ENCODE measurements at regions not wholly inside any gene's neighbourhood (a gene's known extent, or its start where the extent isn't known, plus 50 kb on each side); places are given as distances from the start of the nearest gene placed in this dataset.

GRCh38 chr1:217965156-217965786 is 319.8 kb upstream of the RRP15 start:
- Histone ChIP-seq H3K79me2 (ENCODE audit: insufficient read depth, low read length) (no peaks in the 10 kb centered on the region), H3K4me3 (ENCODE audit: low read depth in 1 of 2, low read length in 2 of 2) (no peak overlapping the region), H3K4me2 (ENCODE audit: insufficient read depth, low read length) (no peak overlapping the region), H3K27ac (ENCODE audit: low read length) (no peak overlapping the region), H3K9me3 (ENCODE audit: insufficient read depth, low read length, severe bottlenecking) (peaks cover 13% of the 10 kb centered on the region), H2AFZ (ENCODE audit: low read depth, low read length) (no peak overlapping the region), H3K27me3 (ENCODE audit: insufficient read depth, low read length, poor library complexity) (no peaks in the 10 kb centered on the region), H3K4me1 (ENCODE audit: insufficient read depth, low read length) (no peaks in the 10 kb centered on the region), H3K36me3 (ENCODE audit: insufficient read depth, low read length) (no peaks in the 10 kb centered on the region), H3K9ac (ENCODE audit: low read depth, low read length) (no peak overlapping the region), H4K20me1 (ENCODE audit: insufficient read depth, low read length) (no peaks in the 10 kb centered on the region)
- no peak for DNase-seq
- TF ChIP-seq EZH2 (IDR thresholded peaks at IDR 0.05; ENCODE audit: borderline replicate concordance, low read depth, low read length, severe bottlenecking): no peak
- no peak for TF ChIP-seq CTCF (IDR thresholded peaks at IDR 0.05; ENCODE audit: borderline replicate concordance, extremely low read depth, low read length, poor library complexity, severe bottlenecking)
- no peak for ATAC-seq (ENCODE audit: insufficient read depth, low read depth)

GRCh38 chr1:217968085-217968484 is 317.0 kb upstream of the RRP15 start:
- no peak for ATAC-seq (ENCODE audit: insufficient read depth, low read depth)
- H3K27ac ChIP-seq (ENCODE audit: low read length): no peak overlapping the region
- no peak for TF ChIP-seq EZH2 (IDR thresholded peaks at IDR 0.05; ENCODE audit: borderline replicate concordance, low read depth, low read length, severe bottlenecking)
- no peak for TF ChIP-seq CTCF (IDR thresholded peaks at IDR 0.05; ENCODE audit: borderline replicate concordance, extremely low read depth, low read length, poor library complexity, severe bottlenecking)
- no peak overlapping the region for H3K9ac ChIP-seq (ENCODE audit: low read depth, low read length)
- DNase-seq: no peak
- H3K9me3 ChIP-seq (ENCODE audit: insufficient read depth, low read length, severe bottlenecking): peaks cover 13% of the 10 kb centered on the region
- H4K20me1 ChIP-seq (ENCODE audit: insufficient read depth, low read length): no peaks in the 10 kb centered on the region
- H3K79me2 ChIP-seq (ENCODE audit: insufficient read depth, low read length): no peaks in the 10 kb centered on the region
- H3K4me1 ChIP-seq (ENCODE audit: insufficient read depth, low read length): no peaks in the 10 kb centered on the region
- no peak overlapping the region for H2AFZ ChIP-seq (ENCODE audit: low read depth, low read length)
- H3K36me3 ChIP-seq (ENCODE audit: insufficient read depth, low read length): no peaks in the 10 kb centered on the region
- H3K27me3 ChIP-seq (ENCODE audit: insufficient read depth, low read length, poor library complexity): no peaks in the 10 kb centered on the region
- H3K4me2 ChIP-seq (ENCODE audit: insufficient read depth, low read length): no peak overlapping the region
- H3K4me3 ChIP-seq (ENCODE audit: low read depth in 1 of 2, low read length in 2 of 2): no peak overlapping the region

- TF ChIP-seq EZH2 (IDR thresholded peaks at IDR 0.05; ENCODE audit: borderline replicate concordance, low read depth, low read length, severe bottlenecking) (no peak), CTCF (IDR thresholded peaks at IDR 0.05; ENCODE audit: borderline replicate concordance, extremely low read depth, low read length, poor library complexity, severe bottlenecking) (no peak)
- Histone ChIP-seq H4K20me1 (ENCODE audit: insufficient read depth, low read length) (no peaks in the 10 kb centered on the region), H3K79me2 (ENCODE audit: insufficient read depth, low read length) (no peaks in the 10 kb centered on the region), H2AFZ (ENCODE audit: low read depth, low read length) (no peak overlapping the region), H3K36me3 (ENCODE audit: insufficient read depth, low read length) (no peaks in the 10 kb centered on the region), H3K27me3 (ENCODE audit: insufficient read depth, low read length, poor library complexity) (no peaks in the 10 kb centered on the region), H3K4me3 (ENCODE audit: low read depth in 1 of 2, low read length in 2 of 2) (no peak overlapping the region), H3K4me2 (ENCODE audit: insufficient read depth, low read length) (no peak overlapping the region), H3K27ac (ENCODE audit: low read length) (no peak overlapping the region), H3K4me1 (ENCODE audit: insufficient read depth, low read length) (no peaks in the 10 kb centered on the region), H3K9me3 (ENCODE audit: insufficient read depth, low read length, severe bottlenecking) (peaks cover 13% of the 10 kb centered on the region), H3K9ac (ENCODE audit: low read depth, low read length) (no peak overlapping the region)
- ATAC-seq (ENCODE audit: insufficient read depth, low read depth) (no peak), DNase-seq (no peak)
These were observed 315.7 kb upstream of the RRP15 start for GRCh38 chr1:217969428-217969827.

Data from DND-41 (cell line).